Peyer's patch (tissue), 4 donors: ENCODE measurements at regions not wholly inside any gene's neighbourhood (a gene's known extent, or its start where the extent isn't known, plus 50 kb on each side); places are given as distances from the start of the nearest gene placed in this dataset.

Experiments used
- CTCF ChIP-seq, 6 experiments: fragments of 450-650 bp in 4 of 6; fragments of 200-600 bp in 2 of 6; sonication (generic) in 1 of 6; IDR thresholded peaks; one replicate each; pipeline ENCODE4 v1.5.1; 2017 to 2019; ENCODE audit warnings: antibody characterized with exemption in 6 of 6, mild to moderate bottlenecking in 3 of 6, moderate library complexity in 1 of 6
- POLR2A ChIP-seq, 2 donors: fragments of 450-650 bp; IDR thresholded peaks; one replicate each; pipeline ENCODE4 v1.5.1; 2017; ENCODE audit warnings: antibody characterized with exemption in 2 of 2, mild to moderate bottlenecking in 2 of 2, moderate library complexity in 2 of 2

DNA sequence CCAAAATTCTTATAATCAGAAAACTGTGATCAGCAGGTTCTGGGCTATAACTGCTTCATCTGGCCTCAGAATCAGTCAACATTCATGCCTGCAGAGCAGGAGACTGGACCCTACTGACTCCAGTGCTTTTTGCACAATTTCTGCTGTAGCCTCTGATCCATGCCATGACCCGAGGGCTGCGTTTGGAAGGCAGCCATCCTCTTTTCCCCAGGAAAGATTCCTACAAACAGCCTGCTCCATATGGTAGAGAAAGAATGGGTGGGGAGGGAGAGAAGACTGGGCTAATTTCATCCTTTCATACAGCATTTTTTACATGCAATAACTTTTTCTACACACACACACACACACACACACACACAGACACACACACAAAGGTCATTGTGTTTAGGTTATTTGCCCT lies 133.0 kb upstream of the MMADHC start:
- no peak for TF ChIP-seq CTCF (IDR thresholded peaks at IDR 0.05)
- no peak for TF ChIP-seq POLR2A (IDR thresholded peaks at IDR 0.05)
